ENCODE measurements at regions not wholly inside any gene's neighbourhood (a gene's known extent, or its start where the extent isn't known, plus 50 kb on each side); places are given as distances from the start of the nearest gene placed in this dataset.

DNA sequence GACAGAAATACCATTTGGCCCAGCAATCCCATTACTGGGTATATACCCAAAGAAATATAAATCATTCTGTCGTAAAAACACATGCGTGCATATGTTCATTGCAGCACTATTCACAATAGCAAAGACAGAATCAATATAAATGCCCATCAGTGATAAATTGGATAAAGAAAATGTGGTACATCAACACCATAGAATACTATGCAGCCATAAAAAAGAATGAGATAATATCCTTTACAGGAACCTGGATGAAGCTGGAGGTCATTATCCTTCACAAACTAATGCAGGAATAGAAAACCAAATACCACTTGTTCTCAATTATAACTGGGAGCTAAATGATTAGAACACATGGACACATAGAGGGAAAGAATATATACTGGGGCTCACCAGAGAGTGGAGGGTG lies 109.6 kb upstream of the SLC35F3 start:
- intact Hi-C loops (cut with DNase I) = loop anchor here (10.0 kb wide), 1 partner anchor 350 kb away; no protein-coding TSS in a partner anchor
- Histone ChIP-seq H3K9ac (ENCODE audit: low read length in 3 of 3) (no peak overlapping the region), H3K27me3 (ENCODE audit: control insufficient read depth, insufficient read depth, low read length) (no peaks in the 10 kb centered on the region), H3K36me3 (ENCODE audit: control insufficient read depth in 2 of 3, insufficient read depth in 3 of 3, low read length in 3 of 3) (no peaks in the 10 kb centered on the region), H3K4me1 (ENCODE audit: control insufficient read depth in 2 of 3, insufficient read depth in 2 of 3, low read depth in 1 of 3, low read length in 3 of 3) (no peaks in the 10 kb centered on the region), H3K9me3 (ENCODE audit: control insufficient read depth in 2 of 3, insufficient read depth in 1 of 3, low read length in 3 of 3) (no peaks in the 10 kb centered on the region), H3K27ac (ENCODE audit: low read depth in 2 of 2, low read length in 2 of 2) (no peak overlapping the region), H3K4me3 (ENCODE audit: low read length in 3 of 3) (no peak overlapping the region)
- DNase-seq (no peak), FAIRE-seq (no peak)
- TF ChIP-seq, protein P1, sequence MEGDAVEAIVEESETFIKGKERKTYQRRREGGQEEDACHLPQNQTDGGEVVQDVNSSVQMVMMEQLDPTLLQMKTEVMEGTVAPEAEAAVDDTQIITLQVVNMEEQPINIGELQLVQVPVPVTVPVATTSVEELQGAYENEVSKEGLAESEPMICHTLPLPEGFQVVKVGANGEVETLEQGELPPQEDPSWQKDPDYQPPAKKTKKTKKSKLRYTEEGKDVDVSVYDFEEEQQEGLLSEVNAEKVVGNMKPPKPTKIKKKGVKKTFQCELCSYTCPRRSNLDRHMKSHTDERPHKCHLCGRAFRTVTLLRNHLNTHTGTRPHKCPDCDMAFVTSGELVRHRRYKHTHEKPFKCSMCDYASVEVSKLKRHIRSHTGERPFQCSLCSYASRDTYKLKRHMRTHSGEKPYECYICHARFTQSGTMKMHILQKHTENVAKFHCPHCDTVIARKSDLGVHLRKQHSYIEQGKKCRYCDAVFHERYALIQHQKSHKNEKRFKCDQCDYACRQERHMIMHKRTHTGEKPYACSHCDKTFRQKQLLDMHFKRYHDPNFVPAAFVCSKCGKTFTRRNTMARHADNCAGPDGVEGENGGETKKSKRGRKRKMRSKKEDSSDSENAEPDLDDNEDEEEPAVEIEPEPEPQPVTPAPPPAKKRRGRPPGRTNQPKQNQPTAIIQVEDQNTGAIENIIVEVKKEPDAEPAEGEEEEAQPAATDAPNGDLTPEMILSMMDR (IDR thresholded peaks at IDR 0.05; ENCODE audit: borderline replicate concordance, extremely low read depth, insufficient read depth) = no peak

- FAIRE-seq (no peak), DNase-seq (peak in 4 of 5 donors; percentile 15 to 33 (median 24))
- no peak overlapping the region for H3K9ac ChIP-seq (ENCODE audit: low read length in 3 of 3)
- H3K4me1 ChIP-seq (ENCODE audit: control insufficient read depth in 2 of 3, insufficient read depth in 2 of 3, low read depth in 1 of 3, low read length in 3 of 3) = no peaks in the 10 kb centered on the region
- H3K27ac ChIP-seq (ENCODE audit: low read depth in 2 of 2, low read length in 2 of 2) = no peak overlapping the region
- H3K4me3 ChIP-seq (ENCODE audit: low read length in 3 of 3) = no peak overlapping the region
- H3K36me3 ChIP-seq (ENCODE audit: control insufficient read depth in 2 of 3, insufficient read depth in 3 of 3, low read length in 3 of 3) = no peaks in the 10 kb centered on the region
- no peaks in the 10 kb centered on the region for H3K27me3 ChIP-seq (ENCODE audit: control insufficient read depth, insufficient read depth, low read length)
- no peaks in the 10 kb centered on the region for H3K9me3 ChIP-seq (ENCODE audit: control insufficient read depth in 2 of 3, insufficient read depth in 1 of 3, low read length in 3 of 3)
- TF ChIP-seq, protein P1 (IDR thresholded peaks at IDR 0.05; ENCODE audit: borderline replicate concordance, extremely low read depth, insufficient read depth) = no peak
- intact Hi-C loops (cut with DNase I) = loop anchor here (10.0 kb wide), 1 partner anchor 351 kb away; no protein-coding TSS in a partner anchor
Observed at GRCh38 chr1:233796146-233796783, 108.2 kb upstream of the SLC35F3 start.

GRCh38 chr1:233802611-233803010 lies 101.9 kb upstream of the SLC35F3 start:
- no peaks in the 10 kb centered on the region for H3K36me3 ChIP-seq (ENCODE audit: control insufficient read depth in 2 of 3, insufficient read depth in 3 of 3, low read length in 3 of 3)
- FAIRE-seq = no peak

More at GRCh38 chr1:233802611-233803010, 101.9 kb upstream of the SLC35F3 start:
- DNase-seq = no peak
- no peak overlapping the region for H3K27ac ChIP-seq (ENCODE audit: low read depth in 2 of 2, low read length in 2 of 2)
- no peak overlapping the region for H3K4me3 ChIP-seq (ENCODE audit: low read length in 3 of 3)
- intact Hi-C loops (cut with DNase I) = no loop called here
- H3K27me3 ChIP-seq (ENCODE audit: control insufficient read depth, insufficient read depth, low read length) = no peaks in the 10 kb centered on the region
- no peaks in the 10 kb centered on the region for H3K9me3 ChIP-seq (ENCODE audit: control insufficient read depth in 2 of 3, insufficient read depth in 1 of 3, low read length in 3 of 3)
- H3K9ac ChIP-seq (ENCODE audit: low read length in 3 of 3) = no peak overlapping the region
- TF ChIP-seq, protein P1 (IDR thresholded peaks at IDR 0.05; ENCODE audit: borderline replicate concordance, extremely low read depth, insufficient read depth) = no peak
- no peaks in the 10 kb centered on the region for H3K4me1 ChIP-seq (ENCODE audit: control insufficient read depth in 2 of 3, insufficient read depth in 2 of 3, low read depth in 1 of 3, low read length in 3 of 3)

Data from kidney (tissue), 13 donors.